ENCODE measurements at regions not wholly inside any gene's neighbourhood (a gene's known extent, or its start where the extent isn't known, plus 50 kb on each side); places are given as distances from the start of the nearest gene placed in this dataset.

GRCh38 chr11:62068730-62069129 lies 55.1 kb upstream of the INCENP start:
- H3K9me3 Mint-ChIP-seq (ENCODE audit: low read depth, unreplicated experiment): no peaks in the 10 kb centered on the region
- peaks cover 21% of the 10 kb centered on the region for H3K27me3 Mint-ChIP-seq (ENCODE audit: unreplicated experiment)
- CTCF ChIA-PET: no interaction called here
- TF ChIP-seq CTCF (IDR thresholded peaks at IDR 0.05; ENCODE audit: unreplicated experiment): no peak
- intact Hi-C loops (cut with micrococcal nuclease; ENCODE audit: unreplicated experiment): no loop called here
- DNase-seq: no peak
- no TSS peak for BruUV-seq (replicated peaks)
- no peak overlapping the region for H3K27ac Mint-ChIP-seq (ENCODE audit: unreplicated experiment)
- no peak overlapping the region for H3K4me3 Mint-ChIP-seq (ENCODE audit: low read depth, unreplicated experiment)
- no peaks in the 10 kb centered on the region for H3K4me1 Mint-ChIP-seq (ENCODE audit: low read depth, unreplicated experiment)
- H3K36me3 Mint-ChIP-seq (ENCODE audit: insufficient read depth, unreplicated experiment): no peaks in the 10 kb centered on the region

GRCh38 chr11:62067741-62068140 lies 56.1 kb upstream of the INCENP start:
- Mint-ChIP-seq H3K27ac (ENCODE audit: unreplicated experiment) (no peak overlapping the region), H3K36me3 (ENCODE audit: insufficient read depth, unreplicated experiment) (no peaks in the 10 kb centered on the region), H3K4me1 (ENCODE audit: low read depth, unreplicated experiment) (no peaks in the 10 kb centered on the region), H3K4me3 (ENCODE audit: low read depth, unreplicated experiment) (no peak overlapping the region), H3K27me3 (ENCODE audit: unreplicated experiment) (peaks cover 21% of the 10 kb centered on the region), H3K9me3 (ENCODE audit: low read depth, unreplicated experiment) (no peaks in the 10 kb centered on the region)
- BruUV-seq (replicated peaks): no TSS peak
- intact Hi-C loops (cut with micrococcal nuclease; ENCODE audit: unreplicated experiment): no loop called here
- no peak for TF ChIP-seq CTCF (IDR thresholded peaks at IDR 0.05; ENCODE audit: unreplicated experiment)
- CTCF ChIA-PET: no interaction called here
- DNase-seq: no peak

- Mint-ChIP-seq H3K27ac (ENCODE audit: unreplicated experiment) (no peak overlapping the region), H3K4me1 (ENCODE audit: low read depth, unreplicated experiment) (no peaks in the 10 kb centered on the region), H3K9me3 (ENCODE audit: low read depth, unreplicated experiment) (no peaks in the 10 kb centered on the region), H3K27me3 (ENCODE audit: unreplicated experiment) (peaks cover 14% of the 10 kb centered on the region), H3K4me3 (ENCODE audit: low read depth, unreplicated experiment) (no peak overlapping the region), H3K36me3 (ENCODE audit: insufficient read depth, unreplicated experiment) (no peaks in the 10 kb centered on the region)
- BruUV-seq (replicated peaks): no TSS peak
- TF ChIP-seq CTCF (IDR thresholded peaks at IDR 0.05; ENCODE audit: unreplicated experiment): no peak
- intact Hi-C loops (cut with micrococcal nuclease; ENCODE audit: unreplicated experiment): no loop called here
- CTCF ChIA-PET: interaction anchor here (0.7 kb wide), 1 partner anchor 30 kb away, joined by 7 read pairs; no protein-coding TSS in a partner anchor
- DNase-seq: no peak
Measured at GRCh38 chr11:62064221-62064620, 59.6 kb upstream of the INCENP start.

GRCh38 chr11:62062223-62062861 lies 61.5 kb upstream of the INCENP start:
- CTCF ChIA-PET: interaction anchor here (0.6 kb wide), 1 partner anchor 80 kb away, joined by 3 read pairs; no protein-coding TSS in a partner anchor
- Mint-ChIP-seq H3K27me3 (ENCODE audit: unreplicated experiment) (no peaks in the 10 kb centered on the region), H3K4me3 (ENCODE audit: low read depth, unreplicated experiment) (no peak overlapping the region), H3K9me3 (ENCODE audit: low read depth, unreplicated experiment) (no peaks in the 10 kb centered on the region), H3K27ac (ENCODE audit: unreplicated experiment) (no peak overlapping the region), H3K36me3 (ENCODE audit: insufficient read depth, unreplicated experiment) (no peaks in the 10 kb centered on the region), H3K4me1 (ENCODE audit: low read depth, unreplicated experiment) (no peaks in the 10 kb centered on the region)
- BruUV-seq (replicated peaks): no TSS peak
- DNase-seq: no peak
- TF ChIP-seq CTCF (IDR thresholded peaks at IDR 0.05; ENCODE audit: unreplicated experiment): no peak
- intact Hi-C loops (cut with micrococcal nuclease; ENCODE audit: unreplicated experiment): no loop called here

Measured in Calu3 (cell line).